IMR-90 (cell line): ENCODE measurements at regions not wholly inside any gene's neighbourhood (a gene's known extent, or its start where the extent isn't known, plus 50 kb on each side); places are given as distances from the start of the nearest gene placed in this dataset.
"Not testable (repeated sequence)": the region's sequence is repeated elsewhere in the genome, so short reads cannot be mapped to it uniquely, and the experiment has no call there.

Experiments
- ATAC-seq: fragments of 200-7000 bp; cut with Tn5 transposase; 2 replicates; pipeline ENCODE4 v1.9.1; 2020; ENCODE audit warnings: low read depth, mild to moderate bottlenecking, moderate library complexity
- BruUV-seq: library from RNA; stranded (reverse); fragments of 400-500 nt; replicated peaks from 2 replicates; lab custom pipeline; 2021; lab: Mats Ljungman, UMichigan
- CTCF ChIA-PET: fragments of 300-600 bp; formaldehyde crosslinking; extraction: SDS; loops from one replicate; lab custom pipeline; 2021; ENCODE audit warnings: antibody characterized with exemption; lab: Yijun Ruan, JAX
- POLR2A ChIA-PET: fragments of 300-600 bp; sonication (Branson Sonifier 250); formaldehyde crosslinking; loops from one replicate; lab custom pipeline; 2022; ENCODE audit warnings: antibody characterized with exemption; ENCODE audit not compliant: unreplicated experiment; lab: Charles Lee
- DNase-seq: peaks from one replicate; pipeline ENCODE4 v3.0.0; 2013
- H2AFZ ChIP-seq: replicated peaks from 2 replicates; pipeline ENCODE3; 2013; ENCODE audit warnings: low read length, mild to moderate bottlenecking; ENCODE audit not compliant: poor library complexity
- H2AK5ac ChIP-seq: 2 replicates; pipeline ENCODE4 v1.6.1; 2013; ENCODE audit warnings: low read depth, low read length, inconsistent platforms
- H2AK9ac ChIP-seq: replicated peaks from 2 replicates; pipeline ENCODE3; 2013; ENCODE audit warnings: mild to moderate bottlenecking, low read depth, low read length, moderate library complexity; ENCODE audit not compliant: poor library complexity
- H2BK120ac ChIP-seq: 2 replicates; pipeline ENCODE4 v1.6.1; 2013; ENCODE audit warnings: low read depth, low read length, inconsistent platforms
- H2BK15ac ChIP-seq: 3 replicates; pipeline ENCODE4 v1.6.1; 2013; ENCODE audit warnings: low read depth, low read length, inconsistent platforms
- H2BK20ac ChIP-seq: 2 replicates; pipeline ENCODE4 v1.6.1; 2013; ENCODE audit warnings: low read depth, mild to moderate bottlenecking, inconsistent platforms, low read length, moderate library complexity
- H2BK5ac ChIP-seq: 2 replicates; pipeline ENCODE4 v1.6.1; 2013; ENCODE audit warnings: mild to moderate bottlenecking, low read depth, low read length, inconsistent platforms; ENCODE audit not compliant: poor library complexity, severe bottlenecking
- H3K14ac ChIP-seq: replicated peaks from 2 replicates; pipeline ENCODE4 v1.6.1; 2013; ENCODE audit warnings: low read depth, low read length, inconsistent platforms
- H3K18ac ChIP-seq: 2 replicates; pipeline ENCODE4 v1.6.1; 2013; ENCODE audit warnings: low read depth, low read length, control low read depth
- H3K23ac ChIP-seq: 2 replicates; pipeline ENCODE4 v1.6.1; 2013; ENCODE audit warnings: low read depth, low read length, inconsistent platforms
- H3K27ac ChIP-seq: 2 replicates; pipeline ENCODE4 v1.5.1; 2013; ENCODE audit warnings: mild to moderate bottlenecking, control low read depth, low read length; ENCODE audit not compliant: insufficient read depth
- H3K27me3 ChIP-seq: 2 replicates; pipeline ENCODE4 v1.6.1; 2013; ENCODE audit warnings: low read length; ENCODE audit not compliant: control insufficient read depth, insufficient read depth
- H3K36me3 ChIP-seq: 2 replicates; pipeline ENCODE4 v1.6.1; 2013; ENCODE audit warnings: low read length, mixed read lengths; ENCODE audit not compliant: control insufficient read depth, insufficient read depth
- H3K4ac ChIP-seq: 2 replicates; pipeline ENCODE4 v1.6.1; 2013; ENCODE audit warnings: low read depth, low read length, inconsistent platforms
- H3K4me1 ChIP-seq: 2 replicates; pipeline ENCODE4 v1.6.1; 2013; ENCODE audit warnings: low read length, mixed read lengths; ENCODE audit not compliant: control insufficient read depth, insufficient read depth
- H3K4me2 ChIP-seq: 2 replicates; pipeline ENCODE4 v1.6.1; 2013; ENCODE audit warnings: low read depth, mild to moderate bottlenecking, control low read depth, low read length, moderate library complexity
- H3K4me3 ChIP-seq: 2 replicates; pipeline ENCODE4 v1.5.1; 2013; ENCODE audit warnings: low read depth, mild to moderate bottlenecking, control low read depth, low read length, moderate library complexity; ENCODE audit not compliant: insufficient read depth
- H3K56ac ChIP-seq: 2 replicates; pipeline ENCODE4 v1.6.1; 2013; ENCODE audit warnings: low read length, inconsistent platforms; ENCODE audit not compliant: insufficient read depth; ENCODE audit errors: extremely low read depth
- H3K79me1 ChIP-seq, 2 experiments: 2 replicates each; pipeline ENCODE4 v1.6.1; 2013; ENCODE audit warnings: low read length in 2 of 2, inconsistent platforms in 1 of 2, low read depth in 1 of 2
- H3K9ac ChIP-seq: 2 replicates; pipeline ENCODE4 v1.6.1; 2013; ENCODE audit warnings: low read depth, low read length, control low read depth
- H3K9me1 ChIP-seq: 2 replicates; pipeline ENCODE4 v1.6.1; 2013; ENCODE audit warnings: low read length, inconsistent platforms; ENCODE audit not compliant: insufficient read depth
- H3K9me3 ChIP-seq: 2 replicates; pipeline ENCODE4 v1.6.1; 2013; ENCODE audit warnings: low read length; ENCODE audit not compliant: control insufficient read depth, insufficient read depth
- H4K20me1 ChIP-seq: 2 replicates; pipeline ENCODE4 v1.6.1; 2013; ENCODE audit warnings: low read length, inconsistent platforms; ENCODE audit not compliant: insufficient read depth
- H4K5ac ChIP-seq: 2 replicates; pipeline ENCODE4 v1.6.1; 2013; ENCODE audit warnings: mild to moderate bottlenecking, low read depth, low read length, control low read depth
- H4K8ac ChIP-seq, 2 experiments: 2 replicates each; pipeline ENCODE4 v1.6.1; 2013; ENCODE audit warnings: low read depth in 2 of 2, low read length in 2 of 2, control low read depth in 1 of 2, inconsistent platforms in 1 of 2
- H4K91ac ChIP-seq: 2 replicates; pipeline ENCODE4 v1.6.1; 2013; ENCODE audit warnings: low read depth, low read length, inconsistent platforms; ENCODE audit not compliant: insufficient read depth
- WGBS, 2 experiments: methylation state at CpG; one replicate each; pipeline versions ENCODE4 v1.1.5 to v1.1.7; 2013; ENCODE audit warnings: missing lambda C conversion rate in 2 of 2; ENCODE audit not compliant: insufficient read length in 1 of 2; ENCODE audit errors: extremely low coverage in 2 of 2; 5-methylcytosine and 5-hydroxymethylcytosine counted together
- dilution Hi-C: fragments of 300-500 bp; cut with HindIII; formaldehyde crosslinking; loops from one replicate; pipeline ENCODE4 v1.14.3; 2018; ENCODE audit warnings: low sequenced_read_pairs; ENCODE audit not compliant: unreplicated experiment
- in situ Hi-C: fragments of 300-500 bp; cut with MboI; formaldehyde crosslinking; loops from 3 replicates; pipeline ENCODE4 v1.14.3; 2019; ENCODE audit warnings: low sequenced_read_pairs, inconsistent platforms, mixed read lengths
- intact Hi-C: fragments of 100-400 bp; cut with micrococcal nuclease; formaldehyde crosslinking; loops from 2 replicates; pipeline ENCODE4 v1.10.0; 2022

- BruUV-seq = not testable (repeated sequence)
Observed at GRCh38 chrX:35221391-35221790, 278.8 kb downstream of the FAM47B start.

More at GRCh38 chrX:35221391-35221790, 278.8 kb downstream of the FAM47B start:
- H3K14ac ChIP-seq, H4K5ac ChIP-seq, H3K27me3 ChIP-seq, H4K8ac ChIP-seq, H2BK20ac ChIP-seq, dilution Hi-C loops, H3K9ac ChIP-seq, CTCF ChIA-PET, POLR2A ChIA-PET, H3K4me3 ChIP-seq, H3K9me3 ChIP-seq, H2BK15ac ChIP-seq, DNase-seq, H3K4me1 ChIP-seq, H4K91ac ChIP-seq, H2AK5ac ChIP-seq, intact Hi-C loops, H2AK9ac ChIP-seq, H3K18ac ChIP-seq, H2BK5ac ChIP-seq, H3K56ac ChIP-seq, ATAC-seq, H2BK120ac ChIP-seq, H3K36me3 ChIP-seq, H2AFZ ChIP-seq, H3K23ac ChIP-seq, H3K9me1 ChIP-seq, H3K4ac ChIP-seq, H3K4me2 ChIP-seq, H4K20me1 ChIP-seq, in situ Hi-C loops, H3K27ac ChIP-seq, H3K79me1 ChIP-seq: not testable (repeated sequence)
- WGBS, 2 experiments = 83% methylated on average over 9 of the region's 26 CpGs; no CpG with 5 or more reads in 1 of the 2 experiments
